SK-N-MC (cell line): ENCODE measurements at regions not wholly inside any gene's neighbourhood (a gene's known extent, or its start where the extent isn't known, plus 50 kb on each side); places are given as distances from the start of the nearest gene placed in this dataset.

ENCODE experiments used
- EZH2 ChIP-seq: fragments of 200-600 bp; sonication (generic); IDR thresholded peaks from one replicate; pipeline ENCODE4 v1.6.1; 2017; ENCODE audit warnings: antibody characterized with exemption
- POLR2AphosphoS5 ChIP-seq: IDR thresholded peaks from 2 replicates; pipeline ENCODE4 v1.6.1; 2012; ENCODE audit warnings: mild to moderate bottlenecking, low read depth, low read length, borderline replicate concordance

- TF ChIP-seq EZH2: no peak
- TF ChIP-seq POLR2AphosphoS5: no peak
Measured at GRCh38 chr4:187460016-187460415, 535.6 kb upstream of the ZFP42 start.
